ENCODE measurements at regions not wholly inside any gene's neighbourhood (a gene's known extent, or its start where the extent isn't known, plus 50 kb on each side); places are given as distances from the start of the nearest gene placed in this dataset.
"Not testable (repeated sequence)": the region's sequence is repeated elsewhere in the genome, so short reads cannot be mapped to it uniquely, and the experiment has no call there.

DNA sequence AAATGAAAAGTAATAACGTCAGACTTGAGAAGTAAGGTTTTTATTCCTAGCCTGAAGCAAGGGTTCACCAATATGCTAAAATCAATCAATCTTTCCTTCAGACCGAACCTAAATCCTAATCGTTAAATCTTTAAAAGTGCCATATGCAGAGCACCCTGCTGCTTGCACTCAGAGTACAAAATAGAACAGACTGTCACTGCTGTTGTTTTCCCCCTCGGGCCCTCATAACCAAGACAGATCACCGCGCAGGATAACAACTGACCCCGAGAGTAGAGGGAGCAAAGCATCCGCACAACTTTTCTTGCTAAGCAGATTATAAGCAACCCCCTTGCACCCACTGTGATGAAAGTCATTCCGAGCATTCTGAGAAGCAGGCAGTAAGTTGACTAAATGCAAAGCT is 550.9 kb upstream of the NDST4 start:
- no peak for DNase-seq (ENCODE audit: low read depth in 2 of 2)

DNA sequence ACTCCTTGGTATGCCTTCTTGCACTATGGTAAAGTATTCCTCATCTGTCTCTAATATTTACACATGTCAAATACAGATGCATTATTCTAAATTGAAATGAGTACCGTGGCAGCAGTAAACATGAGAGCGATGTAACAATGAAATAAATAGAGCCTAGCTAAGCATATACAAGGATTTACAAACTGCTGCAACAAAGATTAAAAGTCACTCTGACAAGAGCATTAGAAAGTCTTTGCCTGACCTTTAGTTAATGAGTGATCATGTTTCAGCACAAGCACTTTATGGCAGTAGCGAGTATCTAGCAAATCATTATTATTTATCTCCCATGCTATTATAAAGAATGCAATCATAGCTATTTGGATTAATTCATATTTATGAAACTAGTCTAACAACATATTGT is 547.0 kb upstream of the NDST4 start:
- DNase-seq (ENCODE audit: low read depth in 2 of 2): no peak

DNA sequence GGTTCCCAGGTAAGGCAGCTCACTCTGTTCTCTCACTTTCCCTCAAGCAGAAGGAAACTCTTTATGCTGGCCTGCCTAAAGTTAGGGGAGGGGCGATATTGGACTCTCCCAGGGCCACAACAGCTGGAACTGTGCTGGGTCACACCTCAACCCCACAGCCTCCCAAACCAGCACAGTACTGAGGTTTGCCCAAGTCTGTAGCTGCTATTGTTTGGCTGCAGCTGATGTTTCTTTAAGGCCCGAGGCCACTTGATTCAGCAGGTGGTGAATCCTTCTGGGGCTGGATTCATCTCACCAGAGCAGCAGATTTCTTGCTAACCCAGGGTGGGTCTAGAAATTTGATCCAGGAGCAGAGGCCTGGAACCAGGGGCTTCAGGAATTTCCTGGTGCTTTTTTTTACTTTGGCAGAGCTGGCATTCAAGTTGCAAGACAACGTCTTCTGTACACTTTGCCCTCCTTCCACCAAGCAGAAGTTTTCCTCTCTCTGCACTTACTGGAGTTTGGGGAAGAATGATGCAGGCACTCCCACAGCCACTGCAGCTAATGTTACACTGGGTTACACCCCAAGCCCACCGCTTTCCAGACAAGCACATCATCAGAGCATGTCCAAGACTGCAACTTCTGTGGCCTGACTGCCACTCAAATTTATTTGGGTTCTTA is 544.7 kb upstream of the NDST4 start:
- DNase-seq (ENCODE audit: low read depth in 2 of 2): no peak

GRCh38 chr4:115655626-115656025 is 542.2 kb upstream of the NDST4 start:
- no peak for DNase-seq (ENCODE audit: low read depth in 2 of 2)

- no peak for DNase-seq (ENCODE audit: low read depth in 2 of 2)
These were observed 535.4 kb upstream of the NDST4 start for GRCh38 chr4:115648786-115649185.

- DNase-seq (ENCODE audit: low read depth in 2 of 2): no peak
These were observed 515.9 kb upstream of the NDST4 start for GRCh38 chr4:115629270-115629669.

DNA sequence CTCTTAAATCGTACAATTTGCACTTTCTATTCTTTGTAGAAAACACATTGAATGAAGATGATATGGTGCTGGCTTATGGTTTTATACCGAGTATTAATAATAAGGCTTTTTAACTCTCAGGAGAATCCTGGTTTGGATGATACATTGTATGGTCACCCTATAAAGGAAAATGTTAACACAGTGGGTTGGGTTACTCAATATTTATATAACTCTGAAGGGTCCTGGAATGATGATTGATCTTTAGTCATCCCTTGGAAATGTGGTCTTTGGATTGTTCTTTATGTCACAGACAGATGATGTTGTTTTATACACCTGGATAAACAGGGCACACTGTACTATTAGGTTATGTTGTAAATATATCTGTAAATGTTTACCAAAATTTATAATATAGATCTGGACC is 496.2 kb upstream of the NDST4 start:
- no peak for DNase-seq (ENCODE audit: low read depth in 2 of 2)

- no peak for DNase-seq (ENCODE audit: low read depth in 2 of 2)
These were observed 493.9 kb upstream of the NDST4 start for GRCh38 chr4:115607311-115607710.

- DNase-seq (ENCODE audit: low read depth in 2 of 2): no peak
These were observed 483.0 kb upstream of the NDST4 start for GRCh38 chr4:115596265-115597001.

- no peak for DNase-seq (ENCODE audit: low read depth in 2 of 2)
These were observed 467.5 kb upstream of the NDST4 start for GRCh38 chr4:115580901-115581300.

- DNase-seq (ENCODE audit: low read depth in 2 of 2): no peak
These were observed 462.4 kb upstream of the NDST4 start for GRCh38 chr4:115575851-115576250.

DNA sequence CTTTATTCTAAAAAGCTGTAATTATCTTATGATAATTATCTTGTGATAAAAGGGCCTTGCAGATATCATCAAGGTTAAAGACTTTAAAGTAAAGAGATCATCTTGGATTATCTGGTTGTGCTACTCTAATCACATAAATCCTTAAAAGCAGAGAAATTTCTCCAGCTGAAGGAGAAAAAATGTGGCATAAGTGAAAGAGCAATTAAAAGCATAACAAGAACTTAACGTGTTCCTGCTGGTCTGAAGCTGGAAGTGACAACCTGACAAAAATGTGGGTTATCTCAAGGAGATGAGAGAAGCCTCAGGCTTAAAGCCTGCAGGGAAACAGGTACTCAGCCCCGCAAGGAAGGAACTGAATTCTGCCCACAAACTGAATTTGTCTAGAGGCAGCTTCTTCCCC is 449.1 kb upstream of the NDST4 start:
- no peak for DNase-seq (ENCODE audit: low read depth in 2 of 2)

DNA sequence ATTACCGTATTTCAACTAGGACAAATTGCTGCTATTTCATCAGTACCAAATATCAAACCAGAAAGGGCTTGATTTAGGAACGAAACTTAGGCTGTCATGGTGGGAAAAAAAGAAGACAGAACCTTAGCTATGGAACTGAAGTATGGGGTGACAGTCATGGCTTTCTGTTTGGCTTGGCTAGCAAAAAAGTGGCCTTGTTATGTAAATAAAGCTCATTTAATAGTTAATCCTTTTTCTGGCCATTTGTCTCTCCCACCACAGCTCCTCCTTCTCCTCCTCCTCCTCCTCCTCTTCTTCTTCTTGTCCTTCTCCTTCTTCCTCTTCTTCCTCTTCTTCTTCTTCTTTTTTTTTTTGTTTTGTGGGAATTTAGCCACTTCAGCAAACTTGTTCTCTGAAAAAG is 434.7 kb upstream of the NDST4 start:
- DNase-seq (ENCODE audit: low read depth in 2 of 2): no peak

- no peak for DNase-seq (ENCODE audit: low read depth in 2 of 2)
These were observed 424.0 kb upstream of the NDST4 start for GRCh38 chr4:115537387-115537786.

DNA sequence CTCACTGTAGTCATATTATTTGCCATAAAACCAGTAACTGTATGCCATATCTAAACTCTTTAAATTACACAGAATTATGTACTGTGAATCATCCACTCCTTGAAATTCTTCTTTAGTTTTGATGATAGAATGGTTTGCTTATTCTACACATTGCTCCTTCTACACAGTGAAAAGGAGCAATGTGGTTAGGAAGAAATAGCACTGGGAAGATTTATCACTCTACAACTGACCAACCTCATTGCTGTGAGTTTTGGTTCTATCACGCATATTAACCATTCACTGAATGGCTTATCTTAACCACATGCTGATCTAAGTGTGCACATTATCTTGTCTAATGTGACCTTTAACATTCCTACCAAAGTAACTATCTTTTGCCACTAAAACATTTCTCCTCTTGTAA is 415.7 kb upstream of the NDST4 start:
- DNase-seq (ENCODE audit: low read depth in 2 of 2): no peak

GRCh38 chr4:115519476-115519875 is 406.1 kb upstream of the NDST4 start:
- DNase-seq (ENCODE audit: low read depth in 2 of 2): not testable (repeated sequence)

DNA sequence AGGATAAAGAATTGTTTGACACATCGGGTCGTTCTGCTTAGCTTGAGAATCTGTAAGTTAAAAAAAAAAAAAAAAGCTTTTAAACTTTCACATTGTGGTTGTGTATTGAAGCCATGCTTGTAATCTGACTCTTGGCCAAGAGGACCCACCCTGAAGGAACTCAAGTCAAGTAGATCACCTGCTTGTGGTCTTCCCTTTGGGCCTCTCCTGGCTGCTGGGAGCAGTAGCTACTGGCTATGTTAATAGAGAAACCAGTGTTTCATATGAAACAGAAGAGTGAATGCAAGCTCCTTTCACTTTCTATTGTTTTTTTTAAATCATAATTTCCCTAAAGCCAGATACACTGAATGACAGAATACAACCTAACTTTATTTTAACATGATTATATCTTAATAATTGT is 402.4 kb upstream of the NDST4 start:
- DNase-seq (ENCODE audit: low read depth in 2 of 2): no peak

GRCh38 chr4:115515366-115515765 is 401.9 kb upstream of the NDST4 start:
- no peak for DNase-seq (ENCODE audit: low read depth in 2 of 2)

GRCh38 chr4:115514675-115515074 is 401.3 kb upstream of the NDST4 start:
- no peak for DNase-seq (ENCODE audit: low read depth in 2 of 2)

DNA sequence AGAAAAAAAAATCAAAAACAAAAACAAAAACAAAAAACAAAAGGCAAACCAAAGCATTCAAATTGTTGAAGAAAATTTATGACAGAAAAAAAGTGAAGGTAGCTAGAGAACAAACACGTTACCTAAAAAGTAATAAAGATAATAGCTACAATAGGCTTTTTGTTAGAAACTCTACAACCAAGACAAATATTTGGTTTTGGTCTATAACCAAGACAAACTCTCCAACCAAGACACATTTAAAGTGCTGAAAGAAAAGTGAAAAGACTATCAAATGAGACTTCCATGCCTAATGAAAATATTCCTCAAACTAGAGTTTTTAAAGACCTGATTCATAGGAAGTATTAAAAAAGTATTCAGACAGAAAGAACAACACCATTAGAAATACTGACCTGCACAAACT is 391.9 kb upstream of the NDST4 start:
- no peak for DNase-seq (ENCODE audit: low read depth in 2 of 2)

DNA sequence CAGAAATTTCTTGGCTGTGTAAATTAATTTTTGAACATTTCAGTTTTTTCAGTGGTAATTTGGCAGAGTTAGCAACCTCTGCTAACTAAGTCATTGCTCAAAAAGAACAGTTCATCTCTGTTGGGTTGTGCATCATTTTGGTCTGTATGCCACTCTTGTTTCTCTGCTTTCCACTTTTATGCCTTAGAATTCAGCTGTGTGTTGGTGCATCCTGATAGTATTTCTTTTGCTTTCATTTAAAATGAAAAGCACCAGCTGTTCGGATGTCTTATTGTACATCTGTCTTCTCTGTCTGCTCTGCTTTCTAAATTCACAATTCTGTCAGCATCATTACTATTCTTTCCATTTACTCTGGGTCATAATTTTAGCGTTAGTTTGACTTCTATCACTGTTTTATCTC is 388.2 kb upstream of the NDST4 start:
- DNase-seq (ENCODE audit: low read depth in 2 of 2): no peak

- DNase-seq (ENCODE audit: low read depth in 2 of 2): not testable (repeated sequence)
These were observed 380.4 kb upstream of the NDST4 start for GRCh38 chr4:115493770-115494169.

DNA sequence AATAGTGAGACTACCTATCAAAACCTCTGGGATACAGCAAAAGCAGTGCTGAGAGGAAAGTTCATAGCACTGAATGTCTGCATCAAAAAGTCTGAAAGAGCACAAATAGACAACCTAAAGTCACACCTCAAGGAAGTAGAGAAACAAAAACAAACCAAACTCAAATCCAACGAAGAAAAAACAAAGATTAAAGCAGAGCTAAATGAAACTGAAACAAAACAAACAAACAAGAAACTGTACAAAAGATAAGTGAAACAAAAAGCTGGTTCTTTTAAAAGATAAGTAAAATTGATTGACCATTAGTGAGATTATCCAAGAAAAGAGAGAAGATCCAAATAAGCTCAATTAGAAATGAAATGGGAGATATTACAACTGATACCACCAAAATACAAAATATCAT is 378.3 kb upstream of the NDST4 start:
- DNase-seq (ENCODE audit: low read depth in 2 of 2): no peak

GRCh38 chr4:115489279-115489678 is 375.9 kb upstream of the NDST4 start:
- DNase-seq (ENCODE audit: low read depth in 2 of 2): no peak
